GM12892 (cell line): ENCODE measurements at regions not wholly inside any gene's neighbourhood (a gene's known extent, or its start where the extent isn't known, plus 50 kb on each side); places are given as distances from the start of the nearest gene placed in this dataset.

ENCODE experiments used
- POLR2AphosphoS5 ChIP-seq: IDR thresholded peaks from 2 replicates; pipeline ENCODE4 v1.6.1; 2011; ENCODE audit warnings: low read depth, low read length, control low read depth
- TAF1 ChIP-seq: IDR thresholded peaks from 2 replicates; pipeline ENCODE4 v1.6.1; 2011; ENCODE audit warnings: low read depth, mild to moderate bottlenecking, control low read depth, low read length, borderline replicate concordance

- TF ChIP-seq TAF1 (no peak), POLR2AphosphoS5 (no peak)
These were observed 448.5 kb upstream of the RPS6KA3 start for GRCh38 chrX:20715176-20715575.
